GM12878 (cell line): ENCODE measurements at regions not wholly inside any gene's neighbourhood (a gene's known extent, or its start where the extent isn't known, plus 50 kb on each side); places are given as distances from the start of the nearest gene placed in this dataset.

ENCODE experiments used
- ATAC-seq: fragments of 200-7000 bp; cut with Tn5 transposase; 3 replicates; pipeline ENCODE4 v1.9.1; 2020; ENCODE audit warnings: mild to moderate bottlenecking, moderate library complexity
- BruUV-seq: library from RNA; stranded (reverse); fragments of 400-500 nt; replicated peaks from 2 replicates; lab custom pipeline; 2021; lab: Mats Ljungman, UMichigan
- CTCF ChIA-PET: fragments of 300-600 bp; sonication (Branson Sonifier 250); formaldehyde crosslinking; extraction: SDS; loops from one replicate; lab custom pipeline; 2021; ENCODE audit warnings: inconsistent platforms; lab: Yijun Ruan, JAX
- POLR2A ChIA-PET: fragments of 350-600 bp; formaldehyde crosslinking; extraction: SDS; loops from one replicate; lab custom pipeline; 2021; ENCODE audit warnings: inconsistent platforms; lab: Charles Lee
- RAD21 ChIA-PET: fragments of 300-600 bp; sonication (Branson Sonifier 250); formaldehyde crosslinking; loops from one replicate; lab custom pipeline; 2023; ENCODE audit warnings: antibody characterized with exemption; ENCODE audit not compliant: unreplicated experiment; lab: Charles Lee
- SMC1A ChIA-PET: fragments of 300-600 bp; sonication (Branson Sonifier 250); formaldehyde crosslinking; loops from one replicate; lab custom pipeline; 2023; ENCODE audit not compliant: unreplicated experiment, uncharacterized antibody; lab: Charles Lee
- DNase-seq: peaks from one replicate; pipeline ENCODE4 v3.0.0-alpha.2; 2011; ENCODE audit warnings: low read depth, low spot score
- FAIRE-seq: peaks from 3 replicates; lab custom pipeline; 2011; peaks lifted over from hg19 to GRCh38; lab: Jason Lieb, UNC
- H2AFZ ChIP-seq: 2 replicates; pipeline ENCODE4 v1.6.0; 2011; ENCODE audit warnings: low read depth, low read length, control low read depth; ENCODE audit not compliant: control insufficient read depth
- H3K27ac ChIP-seq: 2 replicates; pipeline ENCODE4 v1.5.1; 2011; ENCODE audit warnings: control low read depth; ENCODE audit not compliant: control insufficient read depth, insufficient read depth
- H3K27me3 ChIP-seq, 2 experiments: replicated peaks in 1 of 2; 2 replicates each; pipeline versions ENCODE4 v1.6.0 to v1.6.1; 2011; ENCODE audit warnings: low read length in 1 of 2; ENCODE audit not compliant: control insufficient read depth in 2 of 2, insufficient read depth in 2 of 2
- H3K36me3 ChIP-seq, 2 experiments: 2 replicates each; pipeline ENCODE4 v1.5.1; 2011; ENCODE audit warnings: low read length in 1 of 2; ENCODE audit not compliant: control insufficient read depth in 2 of 2, insufficient read depth in 2 of 2
- H3K4me1 ChIP-seq: 2 replicates; pipeline ENCODE4 v1.6.1; 2011; ENCODE audit warnings: mild to moderate bottlenecking, low read length, moderate library complexity, mixed read lengths; ENCODE audit not compliant: control insufficient read depth, insufficient read depth
- H3K4me2 ChIP-seq: 2 replicates; pipeline ENCODE4 v1.6.0; 2011; ENCODE audit warnings: control low read depth; ENCODE audit not compliant: control insufficient read depth, insufficient read depth
- H3K4me3 ChIP-seq: fragments of 200-600 bp; sonication (generic); 2 replicates; pipeline ENCODE4 v1.5.1; 2016
- H3K79me2 ChIP-seq: 2 replicates; pipeline ENCODE4 v1.6.0; 2011; ENCODE audit warnings: low read length; ENCODE audit not compliant: control insufficient read depth, insufficient read depth
- H3K9ac ChIP-seq: 2 replicates; pipeline ENCODE4 v1.8.0; 2011; ENCODE audit warnings: low read length, control low read depth, mixed read lengths; ENCODE audit not compliant: control insufficient read depth, insufficient read depth
- H3K9me3 ChIP-seq: replicated peaks from 3 replicates; pipeline ENCODE4 v1.5.1; 2011; ENCODE audit warnings: mild to moderate bottlenecking, low read length; ENCODE audit not compliant: control insufficient read depth, insufficient read depth
- H4K20me1 ChIP-seq: 2 replicates; pipeline ENCODE4 v1.6.0; 2011; ENCODE audit not compliant: control insufficient read depth, insufficient read depth
- NR2C2 ChIP-seq: IDR thresholded peaks from 2 replicates; pipeline ENCODE4 v1.6.1; 2011; ENCODE audit warnings: borderline replicate concordance, low read depth; ENCODE audit not compliant: control insufficient read depth, insufficient read length
- SMARCA5 ChIP-seq: fragments of 450-650 bp; IDR thresholded peaks from 2 replicates; pipeline ENCODE4 v1.6.1; 2017; ENCODE audit warnings: mild to moderate bottlenecking
- STAT1 ChIP-seq: fragments of 450-650 bp; conservative IDR thresholded peaks from 2 replicates; pipeline ENCODE4 v1.6.1; 2014; ENCODE audit warnings: antibody characterized with exemption, mild to moderate bottlenecking
- TAF1 ChIP-seq: IDR thresholded peaks from 2 replicates; pipeline ENCODE4 v1.6.1; 2011; ENCODE audit warnings: mild to moderate bottlenecking, low read depth, low read length, borderline replicate concordance
- ZNF207 ChIP-seq: fragments of 450-650 bp; IDR thresholded peaks from 2 replicates; pipeline ENCODE4 v1.6.1; 2014; ENCODE audit warnings: antibody characterized with exemption, mild to moderate bottlenecking, borderline replicate concordance
- WGBS: methylation state at CpG from one replicate; pipeline ENCODE4 v1.1.6; 2016; ENCODE audit warnings: low lambda C conversion rate; ENCODE audit not compliant: insufficient replicate concordance, insufficient coverage; ENCODE audit errors: missing lambda C conversion rate; 5-methylcytosine and 5-hydroxymethylcytosine counted together
- in situ Hi-C: fragments of 300-500 bp; cut with MboI; formaldehyde crosslinking; loops from 9 replicates; pipeline ENCODE4 v1.14.3; 2018; ENCODE audit warnings: mixed read lengths
- intact Hi-C: fragments of 100-400 bp; cut with micrococcal nuclease; formaldehyde crosslinking; loops from one replicate; pipeline ENCODE4 v1.14.2; 2022; ENCODE audit not compliant: unreplicated experiment
- TF ChIP-seq, protein P1 (sequence below), 3 experiments: IDR thresholded peaks in 2 of 3; conservative IDR thresholded peaks in 1 of 3; 2 replicates each; pipeline ENCODE4 v1.5.1; 2011; ENCODE audit warnings: low read depth in 3 of 3, low read length in 3 of 3, mild to moderate bottlenecking in 3 of 3, control low read depth in 2 of 3, moderate library complexity in 2 of 3, inconsistent platforms in 1 of 3, mixed read lengths in 1 of 3; ENCODE audit not compliant: control insufficient read depth in 2 of 3, insufficient read depth in 1 of 3; ENCODE audit errors: extremely low read depth in 1 of 3

- TF ChIP-seq, protein P1, sequence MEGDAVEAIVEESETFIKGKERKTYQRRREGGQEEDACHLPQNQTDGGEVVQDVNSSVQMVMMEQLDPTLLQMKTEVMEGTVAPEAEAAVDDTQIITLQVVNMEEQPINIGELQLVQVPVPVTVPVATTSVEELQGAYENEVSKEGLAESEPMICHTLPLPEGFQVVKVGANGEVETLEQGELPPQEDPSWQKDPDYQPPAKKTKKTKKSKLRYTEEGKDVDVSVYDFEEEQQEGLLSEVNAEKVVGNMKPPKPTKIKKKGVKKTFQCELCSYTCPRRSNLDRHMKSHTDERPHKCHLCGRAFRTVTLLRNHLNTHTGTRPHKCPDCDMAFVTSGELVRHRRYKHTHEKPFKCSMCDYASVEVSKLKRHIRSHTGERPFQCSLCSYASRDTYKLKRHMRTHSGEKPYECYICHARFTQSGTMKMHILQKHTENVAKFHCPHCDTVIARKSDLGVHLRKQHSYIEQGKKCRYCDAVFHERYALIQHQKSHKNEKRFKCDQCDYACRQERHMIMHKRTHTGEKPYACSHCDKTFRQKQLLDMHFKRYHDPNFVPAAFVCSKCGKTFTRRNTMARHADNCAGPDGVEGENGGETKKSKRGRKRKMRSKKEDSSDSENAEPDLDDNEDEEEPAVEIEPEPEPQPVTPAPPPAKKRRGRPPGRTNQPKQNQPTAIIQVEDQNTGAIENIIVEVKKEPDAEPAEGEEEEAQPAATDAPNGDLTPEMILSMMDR (IDR thresholded peaks at IDR 0.05 in 2 of 3, conservative IDR thresholded peaks at IDR 0.05 in 1 of 3; ENCODE audit: control insufficient read depth in 2 of 3, extremely low read depth in 1 of 3, insufficient read depth in 1 of 3, low read depth in 3 of 3, low read length in 3 of 3): no peak
- no peak for TF ChIP-seq NR2C2
- TF ChIP-seq ZNF207: no peak
- no peak for TF ChIP-seq STAT1
Observed at GRCh38 chr2:62309465-62310091, 113.7 kb downstream of the B3GNT2 start (continued).

DNA sequence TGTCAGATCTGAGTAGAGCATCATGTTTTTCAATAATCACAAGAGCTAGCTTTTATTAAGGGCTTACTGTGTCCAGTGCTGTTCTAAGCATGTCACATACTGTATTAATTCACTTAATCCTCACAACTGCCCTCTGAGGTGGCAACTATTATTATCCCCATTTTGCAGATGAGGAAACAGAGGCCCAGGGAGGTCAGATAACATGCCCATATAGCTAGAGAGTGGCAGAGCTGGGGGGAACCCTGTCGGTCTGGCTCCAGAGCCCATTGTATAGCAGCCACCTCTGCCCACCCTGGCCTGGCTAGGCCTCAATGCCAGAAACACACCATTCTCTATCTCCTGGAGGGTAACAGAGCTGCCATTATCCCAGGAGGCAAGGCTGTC, 113.2 kb downstream of the B3GNT2 start:
- no peaks in the 10 kb centered on the region for H4K20me1 ChIP-seq
- CTCF ChIA-PET: interaction anchor here (0.6 to 4.0 kb wide), 16 partner anchors 8 to 316 kb away, joined by 3 to 17 read pairs (median 4); no protein-coding TSS in a partner anchor
- H3K4me3 ChIP-seq: no peak overlapping the region
- BruUV-seq: no TSS peak
- H3K9me3 ChIP-seq: no peaks in the 10 kb centered on the region
- in situ Hi-C loops: loop anchor here (5.0 kb wide), 1 partner anchor 167 kb away; no protein-coding TSS in a partner anchor
- no peaks in the 10 kb centered on the region for H3K27me3 ChIP-seq
- H3K79me2 ChIP-seq: peaks cover 28% of the 10 kb centered on the region
- peaks cover 89% of the 10 kb centered on the region for H3K4me1 ChIP-seq
- SMC1A ChIA-PET: interaction anchor here (0.6 to 26.8 kb wide), 30 partner anchors 7 to 632 kb away, joined by 3 to 467 read pairs (median 5); no protein-coding TSS in a partner anchor
- H3K27ac ChIP-seq: peak overlapping the region; percentile 99
- TF ChIP-seq TAF1 (no peak), SMARCA5 (0 out of 2 replicates have a peak, but pooled peaks have one; percentile 40)
- TF ChIP-seq, all 136 proteins: peak for 1
- ATAC-seq (no peak), DNase-seq (no peak), FAIRE-seq (no peak)
- Histone ChIP-seq H3K36me3 (no peaks in the 10 kb centered on the region), H2AFZ (no peak overlapping the region), H3K4me2 (peak overlapping the region; percentile 58), H3K9ac (peak overlapping the region; percentile 77)
- POLR2A ChIA-PET: interaction anchor here (1.1 to 6.3 kb wide), 9 partner anchors 10 to 179 kb away, joined by 3 to 49 read pairs (median 6); no protein-coding TSS in a partner anchor
- intact Hi-C loops: loop anchor here (2.0 to 10.0 kb wide), 3 partner anchors 32 to 394 kb away; no protein-coding TSS in a partner anchor
- RAD21 ChIA-PET: interaction anchor here (0.5 to 10.6 kb wide), 27 partner anchors 9 to 316 kb away, joined by 3 to 126 read pairs (median 8); partner anchors contain the start of gene B3GNT2
- 8% methylated on average over 1 of the region's 1 CpG for WGBS
